Smooth muscle cell (in vitro differentiated cells): ENCODE measurements at regions not wholly inside any gene's neighbourhood (a gene's known extent, or its start where the extent isn't known, plus 50 kb on each side); places are given as distances from the start of the nearest gene placed in this dataset.

Experiments used
- DNase-seq: peaks from one replicate; lab custom pipeline; 2025; ENCODE audit not compliant: unreplicated experiment; lab: John Stamatoyannopoulos, UW
- H2AFZ ChIP-seq: fragments of 200-600 bp; sonication (generic); 2 replicates; pipeline ENCODE4 v1.6.0; 2016; ENCODE audit warnings: antibody characterized with exemption, low read depth, mild to moderate bottlenecking
- H3F3A ChIP-seq: fragments of 200-600 bp; sonication (generic); 2 replicates; pipeline ENCODE4 v1.6.0; 2017; ENCODE audit warnings: antibody characterized with exemption, low read depth
- H3K27ac ChIP-seq: fragments of 200-600 bp; sonication (generic); 2 replicates; pipeline ENCODE4 v1.5.1; 2016; ENCODE audit warnings: low read depth, mild to moderate bottlenecking
- H3K27me3 ChIP-seq: fragments of 200-600 bp; sonication (generic); 2 replicates; pipeline ENCODE4 v1.6.1; 2016; ENCODE audit warnings: low read depth, mild to moderate bottlenecking
- H3K36me3 ChIP-seq: fragments of 200-600 bp; sonication (generic); 2 replicates; pipeline ENCODE4 v1.5.1; 2016; ENCODE audit warnings: low read depth
- H3K4me1 ChIP-seq: fragments of 200-600 bp; sonication (generic); 2 replicates; pipeline ENCODE4 v1.5.1; 2016; ENCODE audit warnings: low read depth
- H3K4me2 ChIP-seq: fragments of 200-600 bp; sonication (generic); 2 replicates; pipeline ENCODE4 v1.6.0; 2016; ENCODE audit warnings: mild to moderate bottlenecking
- H3K4me3 ChIP-seq: fragments of 200-600 bp; sonication (generic); 2 replicates; pipeline ENCODE4 v1.5.1; 2016; ENCODE audit warnings: mild to moderate bottlenecking
- H3K79me2 ChIP-seq: fragments of 200-600 bp; sonication (generic); 2 replicates; pipeline ENCODE4 v1.6.0; 2016; ENCODE audit warnings: low read depth, mild to moderate bottlenecking
- H3K9ac ChIP-seq: fragments of 200-600 bp; sonication (generic); 2 replicates; pipeline ENCODE4 v1.6.0; 2016; ENCODE audit warnings: low read depth
- H3K9me3 ChIP-seq: fragments of 200-600 bp; sonication (generic); replicated peaks from 2 replicates; pipeline ENCODE4 v1.5.1; 2016; ENCODE audit warnings: low read depth
- H4K20me1 ChIP-seq: fragments of 200-600 bp; sonication (generic); 2 replicates; pipeline ENCODE4 v1.6.0; 2016; ENCODE audit warnings: low read depth
- WGBS: methylation state at CpG from one replicate; pipeline ENCODE4 v1.1.7; 2016; ENCODE audit warnings: low lambda C conversion rate; 5-methylcytosine and 5-hydroxymethylcytosine counted together
- TF ChIP-seq, protein P1 (sequence below): fragments of 200-600 bp; sonication (generic); IDR thresholded peaks from 2 replicates; pipeline ENCODE4 v1.5.1; 2017; ENCODE audit warnings: borderline replicate concordance, mild to moderate bottlenecking, antibody characterized with exemption; ENCODE audit not compliant: insufficient read depth, poor library complexity, severe bottlenecking

DNA sequence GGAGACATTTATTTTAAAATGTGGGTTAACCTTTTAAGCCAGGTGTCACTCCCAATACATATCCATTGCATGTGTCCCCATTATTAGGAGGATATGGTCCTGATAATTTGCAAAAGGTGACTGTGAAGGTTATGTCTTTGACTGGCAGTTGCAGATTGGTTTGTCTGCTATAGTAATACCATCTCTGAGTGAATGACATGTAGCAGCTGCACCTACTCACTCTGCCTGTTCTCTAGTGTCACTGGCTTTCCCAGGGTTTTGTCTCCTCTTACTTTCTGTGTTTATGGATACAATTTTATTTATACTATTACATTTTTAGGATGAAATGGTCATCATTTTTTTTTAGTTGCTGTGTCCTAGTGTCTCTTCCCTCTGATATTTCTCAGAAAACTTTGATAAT is 393.2 kb downstream of the C3orf38 start:
- Histone ChIP-seq H2AFZ (no peak overlapping the region), H3K4me2 (no peak overlapping the region), H3K4me3 (no peak overlapping the region), H4K20me1 (no peaks in the 10 kb centered on the region), H3K79me2 (no peaks in the 10 kb centered on the region), H3K9ac (no peak overlapping the region), H3K27me3 (no peaks in the 10 kb centered on the region), H3F3A (no peaks in the 10 kb centered on the region), H3K9me3 (no peaks in the 10 kb centered on the region), H3K4me1 (no peaks in the 10 kb centered on the region), H3K27ac (no peak overlapping the region), H3K36me3 (no peaks in the 10 kb centered on the region)
- TF ChIP-seq, protein P1, sequence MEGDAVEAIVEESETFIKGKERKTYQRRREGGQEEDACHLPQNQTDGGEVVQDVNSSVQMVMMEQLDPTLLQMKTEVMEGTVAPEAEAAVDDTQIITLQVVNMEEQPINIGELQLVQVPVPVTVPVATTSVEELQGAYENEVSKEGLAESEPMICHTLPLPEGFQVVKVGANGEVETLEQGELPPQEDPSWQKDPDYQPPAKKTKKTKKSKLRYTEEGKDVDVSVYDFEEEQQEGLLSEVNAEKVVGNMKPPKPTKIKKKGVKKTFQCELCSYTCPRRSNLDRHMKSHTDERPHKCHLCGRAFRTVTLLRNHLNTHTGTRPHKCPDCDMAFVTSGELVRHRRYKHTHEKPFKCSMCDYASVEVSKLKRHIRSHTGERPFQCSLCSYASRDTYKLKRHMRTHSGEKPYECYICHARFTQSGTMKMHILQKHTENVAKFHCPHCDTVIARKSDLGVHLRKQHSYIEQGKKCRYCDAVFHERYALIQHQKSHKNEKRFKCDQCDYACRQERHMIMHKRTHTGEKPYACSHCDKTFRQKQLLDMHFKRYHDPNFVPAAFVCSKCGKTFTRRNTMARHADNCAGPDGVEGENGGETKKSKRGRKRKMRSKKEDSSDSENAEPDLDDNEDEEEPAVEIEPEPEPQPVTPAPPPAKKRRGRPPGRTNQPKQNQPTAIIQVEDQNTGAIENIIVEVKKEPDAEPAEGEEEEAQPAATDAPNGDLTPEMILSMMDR: no peak
- no peak for DNase-seq

DNA sequence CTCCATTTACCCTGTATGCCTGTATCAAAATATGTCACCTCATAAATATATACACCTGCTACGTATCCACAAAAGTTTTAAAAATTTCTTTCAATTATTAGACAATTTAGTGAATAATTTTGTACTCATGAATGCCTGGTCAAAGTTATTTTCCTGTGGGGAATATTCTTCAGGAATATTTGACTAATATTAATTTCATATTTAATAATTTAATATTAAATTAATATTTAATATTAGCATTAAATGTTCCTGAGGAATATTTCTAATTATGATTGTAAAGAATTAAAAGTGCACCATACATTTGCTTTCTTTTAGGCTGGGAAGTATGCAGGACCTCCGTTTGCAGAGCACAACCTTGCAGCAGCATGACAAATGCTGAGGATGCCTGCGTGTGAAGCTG is 422.7 kb downstream of the C3orf38 start:
- H2AFZ ChIP-seq: no peak overlapping the region
- no peaks in the 10 kb centered on the region for H3K27me3 ChIP-seq
- H3K9me3 ChIP-seq: no peaks in the 10 kb centered on the region
- WGBS: 92% methylated on average over 3 of the region's 3 CpGs
- no peaks in the 10 kb centered on the region for H3K4me1 ChIP-seq
- no peaks in the 10 kb centered on the region for H3F3A ChIP-seq
- no peak overlapping the region for H3K27ac ChIP-seq
- no peaks in the 10 kb centered on the region for H3K36me3 ChIP-seq
- H3K4me3 ChIP-seq: no peak overlapping the region
- H3K4me2 ChIP-seq: no peak overlapping the region
- H4K20me1 ChIP-seq: no peaks in the 10 kb centered on the region
- TF ChIP-seq, protein P1: no peak
- no peak for DNase-seq
- H3K79me2 ChIP-seq: no peaks in the 10 kb centered on the region
- H3K9ac ChIP-seq: no peak overlapping the region

DNA sequence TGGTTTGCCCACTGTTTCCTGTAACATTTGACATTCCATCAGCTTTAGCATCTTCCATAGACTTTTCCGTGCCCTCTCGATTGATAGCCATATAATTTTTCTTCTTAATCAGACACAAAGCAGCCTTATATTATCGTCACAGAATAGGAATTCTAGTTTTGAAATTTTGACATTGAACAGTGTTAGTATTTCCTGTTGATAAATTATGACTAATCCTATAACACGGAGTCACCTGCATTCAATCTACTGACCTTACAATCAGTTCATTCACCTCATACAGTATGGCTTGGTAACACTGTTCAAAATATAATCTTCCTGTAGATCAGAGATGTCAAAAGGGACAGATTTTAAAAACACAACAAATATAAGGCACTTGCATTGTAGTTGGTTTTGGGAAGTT is 423.7 kb downstream of the C3orf38 start:
- TF ChIP-seq, protein P1: no peak
- Histone ChIP-seq H3K79me2 (no peaks in the 10 kb centered on the region), H3K4me3 (no peak overlapping the region), H3K9me3 (no peaks in the 10 kb centered on the region), H3K27ac (no peak overlapping the region), H3K9ac (no peak overlapping the region), H3F3A (no peaks in the 10 kb centered on the region), H3K4me1 (no peaks in the 10 kb centered on the region), H3K27me3 (no peaks in the 10 kb centered on the region), H4K20me1 (no peaks in the 10 kb centered on the region), H3K36me3 (no peaks in the 10 kb centered on the region), H3K4me2 (no peak overlapping the region), H2AFZ (no peak overlapping the region)
- 89% methylated on average over 4 of the region's 4 CpGs for WGBS
- DNase-seq: no peak

DNA sequence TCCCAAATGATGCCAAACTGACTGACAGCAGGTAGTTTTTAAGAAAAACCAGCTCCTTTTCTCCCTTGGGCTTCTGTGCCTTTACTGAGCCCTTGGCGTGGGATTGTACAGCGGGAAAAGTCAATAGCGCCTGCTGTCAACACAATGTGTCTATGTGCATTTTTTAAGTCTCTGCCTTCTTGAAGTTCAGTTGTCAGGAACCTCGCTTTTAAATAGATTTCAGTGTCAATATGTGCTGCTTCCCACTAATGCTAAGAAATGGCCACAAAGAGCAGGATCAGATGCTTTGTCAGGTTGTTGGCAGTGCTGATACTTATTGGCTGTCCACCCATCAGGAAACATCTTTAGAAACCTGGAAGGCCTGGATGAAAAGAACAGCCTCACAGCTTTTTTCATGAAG is 424.4 kb downstream of the C3orf38 start:
- H4K20me1 ChIP-seq: no peaks in the 10 kb centered on the region
- no peak overlapping the region for H3K9ac ChIP-seq
- no peak overlapping the region for H3K4me2 ChIP-seq
- no peaks in the 10 kb centered on the region for H3K9me3 ChIP-seq
- no peaks in the 10 kb centered on the region for H3K79me2 ChIP-seq
- WGBS: 87% methylated on average over 4 of the region's 4 CpGs
- TF ChIP-seq, protein P1: no peak
- no peaks in the 10 kb centered on the region for H3K27me3 ChIP-seq
- no peaks in the 10 kb centered on the region for H3F3A ChIP-seq
- H3K27ac ChIP-seq: no peak overlapping the region
- H2AFZ ChIP-seq: no peak overlapping the region
- H3K4me3 ChIP-seq: no peak overlapping the region
- DNase-seq: no peak
- H3K4me1 ChIP-seq: no peaks in the 10 kb centered on the region
- no peaks in the 10 kb centered on the region for H3K36me3 ChIP-seq
